ENCODE measurements at regions not wholly inside any gene's neighbourhood (a gene's known extent, or its start where the extent isn't known, plus 50 kb on each side); places are given as distances from the start of the nearest gene placed in this dataset.

GRCh38 chr1:240691909-240692705 lies 80.2 kb upstream of the GREM2 start:
- intact Hi-C loops (cut with DNase I): loop anchor here (5.0 kb wide), 1 partner anchor 500 kb away; no protein-coding TSS in a partner anchor

GRCh38 chr1:240691501-240691900 lies 79.5 kb upstream of the GREM2 start:
- Histone ChIP-seq H3K9me3 (no peaks in the 10 kb centered on the region), H3K27ac (no peak overlapping the region), H3K4me1 (no peaks in the 10 kb centered on the region), H3K36me3 (no peaks in the 10 kb centered on the region), H3K27me3 (no peaks in the 10 kb centered on the region), H3K4me3 (replicated peaks in 1 of 3) (no peak overlapping the region)
- intact Hi-C loops (cut with DNase I): loop anchor here (5.0 kb wide), 1 partner anchor 499 kb away; no protein-coding TSS in a partner anchor
- TF ChIP-seq POLR2A (IDR thresholded peaks at IDR 0.05) (no peak), CTCF (IDR thresholded peaks at IDR 0.05) (no peak)
- 76 to 82% methylated on average over 5 of the region's 5 CpGs for WGBS, 2 donors
- no peak for DNase-seq

More at GRCh38 chr1:240691909-240692705, 80.2 kb upstream of the GREM2 start:
- no peak overlapping the region for H3K27ac ChIP-seq
- H3K4me3 ChIP-seq (replicated peaks in 1 of 3): no peak overlapping the region
- no peaks in the 10 kb centered on the region for H3K36me3 ChIP-seq
- no peaks in the 10 kb centered on the region for H3K4me1 ChIP-seq
- TF ChIP-seq POLR2A (IDR thresholded peaks at IDR 0.05): no peak
- peak in 5 of 6 experiments; percentile 17 to 80 (median 75) for TF ChIP-seq CTCF (IDR thresholded peaks at IDR 0.05)
- DNase-seq: peak; percentile 40 to 54
- no peaks in the 10 kb centered on the region for H3K27me3 ChIP-seq
- H3K9me3 ChIP-seq: no peaks in the 10 kb centered on the region
- 59 to 60% methylated on average over 12 of the region's 12 CpGs for WGBS, 2 donors

- H3K27me3 ChIP-seq: no peaks in the 10 kb centered on the region
- 56% methylated on average over 4 of the region's 4 CpGs for WGBS, 2 donors
- no peaks in the 10 kb centered on the region for H3K9me3 ChIP-seq
- TF ChIP-seq CTCF (IDR thresholded peaks at IDR 0.05): no peak
- no peak for TF ChIP-seq POLR2A (IDR thresholded peaks at IDR 0.05)
- no peak overlapping the region for H3K27ac ChIP-seq
- no peaks in the 10 kb centered on the region for H3K36me3 ChIP-seq
- DNase-seq: no peak
- no peaks in the 10 kb centered on the region for H3K4me1 ChIP-seq
- intact Hi-C loops (cut with DNase I): no loop called here
- no peak overlapping the region for H3K4me3 ChIP-seq (replicated peaks in 1 of 3)
Observed at GRCh38 chr1:240687820-240688219, 75.9 kb upstream of the GREM2 start.

- intact Hi-C loops (cut with DNase I): no loop called here
- WGBS, 2 donors: 70 to 85% methylated on average over 8 to 9 of the region's 9 CpGs
- Histone ChIP-seq H3K4me1 (no peaks in the 10 kb centered on the region), H3K36me3 (no peaks in the 10 kb centered on the region), H3K4me3 (replicated peaks in 1 of 3) (no peak overlapping the region), H3K9me3 (no peaks in the 10 kb centered on the region), H3K27me3 (no peaks in the 10 kb centered on the region), H3K27ac (no peak overlapping the region)
- TF ChIP-seq POLR2A (IDR thresholded peaks at IDR 0.05) (no peak), CTCF (IDR thresholded peaks at IDR 0.05) (no peak)
- DNase-seq: no peak
Observed at GRCh38 chr1:240683576-240683975, 71.6 kb upstream of the GREM2 start.

GRCh38 chr1:240682859-240683242 lies 70.9 kb upstream of the GREM2 start:
- Histone ChIP-seq H3K9me3 (no peaks in the 10 kb centered on the region), H3K4me1 (no peaks in the 10 kb centered on the region), H3K27me3 (no peaks in the 10 kb centered on the region), H3K27ac (no peak overlapping the region), H3K4me3 (replicated peaks in 1 of 3) (no peak overlapping the region), H3K36me3 (no peaks in the 10 kb centered on the region)
- 86 to 88% methylated on average over 10 of the region's 10 CpGs for WGBS, 2 donors
- TF ChIP-seq CTCF (IDR thresholded peaks at IDR 0.05) (no peak), POLR2A (IDR thresholded peaks at IDR 0.05) (no peak)
- DNase-seq: no peak
- intact Hi-C loops (cut with DNase I): no loop called here

All from thyroid gland (tissue), 4 donors.